Mammary epithelial cell (primary cell): ENCODE measurements at regions not wholly inside any gene's neighbourhood (a gene's known extent, or its start where the extent isn't known, plus 50 kb on each side); places are given as distances from the start of the nearest gene placed in this dataset.

Experiments
- EZH2 ChIP-seq: IDR thresholded peaks from 2 replicates; pipeline ENCODE4 v1.6.1; 2012; ENCODE audit warnings: low read length, inconsistent platforms, borderline replicate concordance
- TF ChIP-seq, protein P1 (sequence below), 2 donors: IDR thresholded peaks in 1 of 2; conservative IDR thresholded peaks in 1 of 2; 2 replicates each; pipeline ENCODE4 v1.5.1; 2011 to 2012; ENCODE audit warnings: inconsistent platforms in 2 of 2, low read length in 2 of 2, mild to moderate bottlenecking in 2 of 2, control low read depth in 1 of 2, low read depth in 1 of 2; ENCODE audit not compliant: insufficient read depth in 1 of 2; ENCODE audit errors: extremely low read depth in 1 of 2

DNA sequence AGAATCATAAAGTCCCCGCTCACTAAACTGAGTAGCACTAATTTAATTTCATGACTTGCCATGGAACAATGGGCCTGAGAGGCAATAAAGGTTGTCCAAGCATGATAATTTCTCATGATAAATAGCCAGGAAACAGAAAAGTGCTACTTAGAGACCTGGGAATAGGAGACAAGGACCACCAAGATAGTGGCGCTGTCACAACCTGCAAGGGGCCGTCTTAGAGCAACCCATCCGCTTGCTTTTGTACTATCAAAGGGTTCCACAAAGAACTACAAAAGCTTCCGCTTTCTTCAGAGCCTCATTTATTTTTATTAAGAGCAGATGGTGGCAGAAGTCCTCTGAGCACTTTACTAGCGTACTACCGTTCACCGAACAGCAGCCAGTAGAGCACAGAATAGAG lies 421.7 kb upstream of the GRM7 start:
- no peak for TF ChIP-seq EZH2
- TF ChIP-seq, protein P1, sequence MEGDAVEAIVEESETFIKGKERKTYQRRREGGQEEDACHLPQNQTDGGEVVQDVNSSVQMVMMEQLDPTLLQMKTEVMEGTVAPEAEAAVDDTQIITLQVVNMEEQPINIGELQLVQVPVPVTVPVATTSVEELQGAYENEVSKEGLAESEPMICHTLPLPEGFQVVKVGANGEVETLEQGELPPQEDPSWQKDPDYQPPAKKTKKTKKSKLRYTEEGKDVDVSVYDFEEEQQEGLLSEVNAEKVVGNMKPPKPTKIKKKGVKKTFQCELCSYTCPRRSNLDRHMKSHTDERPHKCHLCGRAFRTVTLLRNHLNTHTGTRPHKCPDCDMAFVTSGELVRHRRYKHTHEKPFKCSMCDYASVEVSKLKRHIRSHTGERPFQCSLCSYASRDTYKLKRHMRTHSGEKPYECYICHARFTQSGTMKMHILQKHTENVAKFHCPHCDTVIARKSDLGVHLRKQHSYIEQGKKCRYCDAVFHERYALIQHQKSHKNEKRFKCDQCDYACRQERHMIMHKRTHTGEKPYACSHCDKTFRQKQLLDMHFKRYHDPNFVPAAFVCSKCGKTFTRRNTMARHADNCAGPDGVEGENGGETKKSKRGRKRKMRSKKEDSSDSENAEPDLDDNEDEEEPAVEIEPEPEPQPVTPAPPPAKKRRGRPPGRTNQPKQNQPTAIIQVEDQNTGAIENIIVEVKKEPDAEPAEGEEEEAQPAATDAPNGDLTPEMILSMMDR (conservative IDR thresholded peaks at IDR 0.05 in 1 of 2, IDR thresholded peaks at IDR 0.05 in 1 of 2; ENCODE audit: extremely low read depth in 1 of 2, insufficient read depth in 1 of 2, low read depth in 1 of 2, low read length in 2 of 2) = no peak
